ENCODE measurements at regions not wholly inside any gene's neighbourhood (a gene's known extent, or its start where the extent isn't known, plus 50 kb on each side); places are given as distances from the start of the nearest gene placed in this dataset.
A peak's percentile ranks its signal among the peaks of the same experiment; 100 is the strongest.

GRCh38 chr12:20213723-20214625 is 154.4 kb upstream of the PDE3A start:
- no peaks in the 10 kb centered on the region for H3K9me3 ChIP-seq
- no peak for TF ChIP-seq POLR2A (IDR thresholded peaks at IDR 0.05)
- TF ChIP-seq POLR2AphosphoS5 (IDR thresholded peaks at IDR 0.05) = peak in 2 of 4 donors; percentile 15 to 22
- no peak for TF ChIP-seq CTCF (IDR thresholded peaks at IDR 0.05)
- peak overlapping the region; percentile 74 to 88 (median 78) for H3K27ac ChIP-seq
- no peaks in the 10 kb centered on the region for H3K27me3 ChIP-seq
- intact Hi-C loops (cut with DNase I) = loop anchor here (5.0 kb wide), 5 partner anchors 58 to 457 kb away; partner anchors contain the start of gene PDE3A
- no peak for DNase-seq
- peaks cover 0 to 38% (median 31%) of the 10 kb centered on the region in 4 donors for H3K4me1 ChIP-seq
- H3K4me3 ChIP-seq = no peak overlapping the region
- H3K36me3 ChIP-seq = no peaks in the 10 kb centered on the region
- WGBS, 2 donors = 81 to 84% methylated on average over 7 of the region's 7 CpGs

GRCh38 chr12:20220339-20220738 is 148.0 kb upstream of the PDE3A start:
- H3K36me3 ChIP-seq = no peaks in the 10 kb centered on the region
- no peak for TF ChIP-seq POLR2AphosphoS5 (IDR thresholded peaks at IDR 0.05)
- peak in 1 of 4 experiments; percentile 10 for TF ChIP-seq CTCF (IDR thresholded peaks at IDR 0.05)
- no peak for TF ChIP-seq POLR2A (IDR thresholded peaks at IDR 0.05)
- TF ChIP-seq EP300 (IDR thresholded peaks at IDR 0.05) = no peak
- H3K4me3 ChIP-seq = no peak overlapping the region
- no peaks in the 10 kb centered on the region for H3K9me3 ChIP-seq
- no peaks in the 10 kb centered on the region for H3K4me1 ChIP-seq
- H3K27me3 ChIP-seq = no peaks in the 10 kb centered on the region
- H3K27ac ChIP-seq = peak overlapping the region in 1 of 4 donors; percentile 32
- intact Hi-C loops (cut with DNase I) = no loop called here
- 57 to 82% methylated on average over 1 of the region's 1 CpG for WGBS, 2 donors
- no peak for DNase-seq

- TF ChIP-seq POLR2A (IDR thresholded peaks at IDR 0.05) (no peak), CTCF (IDR thresholded peaks at IDR 0.05) (no peak), POLR2AphosphoS5 (IDR thresholded peaks at IDR 0.05) (no peak), EP300 (IDR thresholded peaks at IDR 0.05) (no peak)
- Histone ChIP-seq H3K4me3 (no peak overlapping the region), H3K9me3 (no peaks in the 10 kb centered on the region), H3K27me3 (no peaks in the 10 kb centered on the region), H3K36me3 (no peaks in the 10 kb centered on the region), H3K27ac (no peak overlapping the region), H3K4me1 (no peaks in the 10 kb centered on the region)
- no peak for DNase-seq
- 69 to 74% methylated on average over 5 of the region's 5 CpGs for WGBS, 2 donors
- intact Hi-C loops (cut with DNase I) = no loop called here
Observed at GRCh38 chr12:20232931-20233675, 135.2 kb upstream of the PDE3A start.

GRCh38 chr12:20234474-20234873 is 133.9 kb upstream of the PDE3A start:
- H3K4me3 ChIP-seq = no peak overlapping the region
- H3K27ac ChIP-seq = no peak overlapping the region
- DNase-seq = no peak
- WGBS, 2 donors = 91 to 94% methylated on average over 6 of the region's 6 CpGs
- no peaks in the 10 kb centered on the region for H3K27me3 ChIP-seq
- no peaks in the 10 kb centered on the region for H3K9me3 ChIP-seq
- no peaks in the 10 kb centered on the region for H3K4me1 ChIP-seq
- intact Hi-C loops (cut with DNase I) = no loop called here
- H3K36me3 ChIP-seq = no peaks in the 10 kb centered on the region
- no peak for TF ChIP-seq POLR2A (IDR thresholded peaks at IDR 0.05)
- TF ChIP-seq POLR2AphosphoS5 (IDR thresholded peaks at IDR 0.05) = no peak
- no peak for TF ChIP-seq CTCF (IDR thresholded peaks at IDR 0.05)
- TF ChIP-seq EP300 (IDR thresholded peaks at IDR 0.05) = no peak

All from sigmoid colon (tissue), 6 donors.